AG10803 (cell line): ENCODE measurements at regions not wholly inside any gene's neighbourhood (a gene's known extent, or its start where the extent isn't known, plus 50 kb on each side); places are given as distances from the start of the nearest gene placed in this dataset.
A peak's percentile ranks its signal among the peaks of the same experiment; 100 is the strongest.

Experiments
- DNase-seq: peaks from one replicate; pipeline ENCODE4 v3.0.0; 2010; ENCODE audit warnings: low read depth
- H3K4me3 ChIP-seq: 2 replicates; pipeline ENCODE4 v1.5.1; 2011; ENCODE audit warnings: mild to moderate bottlenecking, low read length, control low read depth
- CTCF ChIP-seq: conservative IDR thresholded peaks from 2 replicates; pipeline ENCODE4 v1.5.1; 2011; ENCODE audit warnings: mild to moderate bottlenecking, low read length, control low read depth, inconsistent platforms

GRCh38 chr15:81940467-81941451 lies 105.1 kb downstream of the MEX3B start:
- peak; percentile 67 for DNase-seq
- no peak for TF ChIP-seq CTCF
- H3K4me3 ChIP-seq, result no peak overlapping the region

GRCh38 chr15:81939604-81940440 lies 106.0 kb downstream of the MEX3B start:
- peak; percentile 16 for DNase-seq
- TF ChIP-seq CTCF, result peak; percentile 58
- H3K4me3 ChIP-seq, result no peak overlapping the region

DNA sequence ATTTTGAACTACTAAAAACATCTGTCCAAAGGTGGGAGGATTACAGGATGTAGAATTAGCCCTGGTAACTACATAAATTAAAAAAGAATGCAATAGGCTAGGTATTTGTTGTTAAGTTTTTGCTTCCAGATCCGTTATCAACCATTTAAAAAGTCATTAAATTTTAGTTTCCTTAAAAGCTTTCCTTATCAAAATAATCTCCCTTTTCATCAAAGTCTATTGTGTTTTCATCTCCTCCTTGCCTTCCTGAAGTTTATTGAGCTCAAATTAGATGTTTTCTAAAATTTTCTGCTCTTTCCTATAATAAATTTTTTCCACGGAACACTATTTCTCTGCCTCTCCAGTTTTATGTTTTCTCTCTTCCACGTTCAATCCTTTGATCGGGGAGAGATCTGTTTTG lies 108.6 kb downstream of the MEX3B start:
- no peak overlapping the region for H3K4me3 ChIP-seq

GRCh38 chr15:81930582-81931369 lies 115.0 kb downstream of the MEX3B start:
- H3K4me3 ChIP-seq, result no peak overlapping the region
- no peak for TF ChIP-seq CTCF
- DNase-seq, result no peak

More for the DNA sequence above, 108.6 kb downstream of the MEX3B start:
- no peak for TF ChIP-seq CTCF
- DNase-seq, result no peak

DNA sequence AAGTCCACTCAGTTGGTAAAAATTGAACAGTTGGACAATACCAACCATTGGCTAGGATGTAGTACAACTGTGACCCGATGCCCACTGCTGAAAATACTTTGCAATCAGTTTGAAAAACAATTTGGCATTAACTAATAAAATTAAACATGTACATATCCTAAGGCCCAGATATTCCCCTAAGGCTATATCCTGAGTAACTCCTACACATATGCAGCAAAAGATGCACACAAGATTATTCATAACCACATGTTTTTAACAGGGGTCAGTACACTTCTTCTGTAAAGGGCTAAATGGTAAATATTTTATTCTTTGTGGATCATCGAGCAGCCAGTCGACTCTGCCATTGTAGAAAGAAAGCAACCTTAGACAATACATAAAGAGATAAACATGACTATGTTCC lies 116.3 kb downstream of the MEX3B start:
- DNase-seq, result no peak
- no peak overlapping the region for H3K4me3 ChIP-seq
- no peak for TF ChIP-seq CTCF

DNA sequence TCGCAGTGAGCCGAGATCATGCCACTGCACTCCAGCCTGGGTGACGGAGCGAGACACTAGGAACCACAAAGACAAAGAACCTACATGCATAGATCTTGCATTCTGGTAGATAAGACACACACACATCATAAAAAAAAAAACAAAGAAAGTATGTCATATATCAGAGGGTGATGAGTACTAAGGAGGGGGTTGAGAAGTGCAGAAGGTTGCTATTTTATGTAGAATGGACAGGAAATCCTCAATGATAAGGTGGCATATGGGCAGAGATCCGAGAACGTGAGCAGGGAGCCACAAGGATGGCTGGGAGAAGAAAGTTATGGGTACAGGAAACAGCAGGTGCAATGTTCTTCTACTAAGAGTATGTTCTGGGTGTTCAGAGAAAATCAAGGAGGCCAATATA lies 118.8 kb downstream of the MEX3B start:
- TF ChIP-seq CTCF, result no peak
- no peak overlapping the region for H3K4me3 ChIP-seq
- no peak for DNase-seq
